ENCODE measurements at regions not wholly inside any gene's neighbourhood (a gene's known extent, or its start where the extent isn't known, plus 50 kb on each side); places are given as distances from the start of the nearest gene placed in this dataset.

DNA sequence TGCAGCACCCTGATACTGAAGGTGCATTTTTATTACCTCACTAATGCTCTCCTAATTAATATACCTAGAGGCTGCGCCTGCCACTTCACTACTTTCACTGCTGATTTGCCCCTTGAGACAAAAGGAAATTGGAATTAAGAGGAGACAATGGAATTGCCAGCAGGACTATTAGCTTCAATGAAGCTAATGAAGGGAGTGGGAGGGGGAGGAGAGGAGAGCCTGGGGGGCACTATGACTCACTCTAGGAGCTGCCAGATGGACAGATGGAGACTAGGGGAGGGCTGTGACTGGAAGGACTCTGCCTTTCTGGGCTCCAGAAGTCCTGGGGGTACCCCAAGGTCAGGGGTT lies 102.8 kb upstream of the DRD2 start:
- no peak overlapping the region for H3K27ac ChIP-seq
- no peaks in the 10 kb centered on the region for H3K4me1 ChIP-seq (replicated peaks)
- H3K9me3 ChIP-seq: no peaks in the 10 kb centered on the region
- TF ChIP-seq POLR2A (IDR thresholded peaks at IDR 0.05): no peak
- no peaks in the 10 kb centered on the region for H3K27me3 ChIP-seq (replicated peaks; ENCODE audit: insufficient read depth)
- H3K36me3 ChIP-seq: no peaks in the 10 kb centered on the region
- DNase-seq (ENCODE audit: low spot score): no peak
- 41% methylated on average over 1 of the region's 1 CpG for WGBS
- intact Hi-C loops (cut with DNase I): no loop called here
- no peak overlapping the region for H3K4me3 ChIP-seq

DNA sequence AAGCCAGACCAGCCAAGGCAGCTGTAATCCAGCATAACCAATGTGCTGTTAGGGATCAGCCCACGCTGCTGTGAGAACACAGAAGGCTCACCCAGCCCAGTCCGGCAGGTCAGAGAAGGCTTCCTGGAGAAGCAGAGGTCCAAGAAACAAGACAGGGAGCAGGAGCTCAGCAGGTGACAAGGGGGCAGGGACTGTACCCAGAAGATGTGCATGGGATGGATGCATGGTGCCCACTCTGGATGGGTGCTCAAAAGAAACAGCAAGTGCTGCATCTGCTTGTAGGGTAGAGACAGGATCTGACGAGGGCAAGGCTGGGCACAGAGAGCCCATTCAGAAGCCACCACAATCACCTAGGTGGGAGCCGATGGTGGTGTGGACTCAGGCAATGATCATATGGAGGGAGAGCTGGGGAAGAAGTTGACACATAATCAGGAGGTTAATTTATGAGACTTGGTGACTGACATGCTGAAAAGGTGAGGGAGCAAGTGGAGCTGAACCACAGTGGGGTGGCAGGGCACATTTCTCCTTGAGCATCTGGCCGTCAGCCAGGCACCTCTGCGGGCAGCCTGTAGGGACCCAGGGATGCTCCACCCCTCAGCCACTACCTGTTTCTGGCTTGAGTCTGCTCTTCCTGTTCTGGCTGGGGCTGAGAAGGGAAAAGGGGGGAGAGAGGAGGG lies 102.3 kb upstream of the DRD2 start:
- no peak overlapping the region for H3K27ac ChIP-seq
- intact Hi-C loops (cut with DNase I): no loop called here
- TF ChIP-seq CTCF (IDR thresholded peaks at IDR 0.05) (no peak), POLR2A (IDR thresholded peaks at IDR 0.05) (no peak), POLR2AphosphoS5 (IDR thresholded peaks at IDR 0.05) (no peak)
- H3K4me1 ChIP-seq (replicated peaks): no peaks in the 10 kb centered on the region
- H3K4me3 ChIP-seq: no peak overlapping the region
- H3K9me3 ChIP-seq: no peaks in the 10 kb centered on the region
- DNase-seq (ENCODE audit: low spot score): no peak
- H3K27me3 ChIP-seq (replicated peaks; ENCODE audit: insufficient read depth): no peaks in the 10 kb centered on the region
- 57% methylated on average over 6 of the region's 6 CpGs for WGBS
- no peaks in the 10 kb centered on the region for H3K36me3 ChIP-seq

DNA sequence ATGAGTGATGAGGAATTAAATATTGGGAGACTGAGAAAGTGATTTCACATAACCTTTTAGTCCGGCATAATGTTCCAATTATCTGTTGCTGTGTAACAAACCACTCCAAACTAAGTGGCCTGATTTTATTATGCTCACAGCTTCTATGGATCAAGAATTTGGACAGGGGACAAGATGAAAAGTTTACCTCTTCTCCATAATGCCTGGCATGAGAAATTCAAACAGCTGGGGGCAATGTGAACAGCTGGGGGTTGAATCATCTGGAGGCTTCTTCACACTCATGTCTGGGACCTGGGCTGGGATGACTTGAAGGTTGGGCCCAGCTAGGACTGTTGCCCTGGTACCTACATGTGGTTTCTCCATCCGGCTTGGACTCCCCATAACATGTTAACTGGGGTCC lies 99.4 kb upstream of the DRD2 start:
- TF ChIP-seq CTCF (IDR thresholded peaks at IDR 0.05) (no peak), POLR2AphosphoS5 (IDR thresholded peaks at IDR 0.05) (no peak), POLR2A (IDR thresholded peaks at IDR 0.05) (no peak)
- no peak overlapping the region for H3K27ac ChIP-seq
- intact Hi-C loops (cut with DNase I): no loop called here
- DNase-seq (ENCODE audit: low spot score): no peak
- H3K36me3 ChIP-seq: no peaks in the 10 kb centered on the region
- no peaks in the 10 kb centered on the region for H3K9me3 ChIP-seq
- H3K4me1 ChIP-seq (replicated peaks): no peaks in the 10 kb centered on the region
- no peak overlapping the region for H3K4me3 ChIP-seq
- H3K27me3 ChIP-seq (replicated peaks; ENCODE audit: insufficient read depth): no peaks in the 10 kb centered on the region
- WGBS: 91% methylated on average over 2 of the region's 2 CpGs

- no peak for DNase-seq (ENCODE audit: low spot score)
- no peak overlapping the region for H3K27ac ChIP-seq
- no peaks in the 10 kb centered on the region for H3K9me3 ChIP-seq
- H3K4me3 ChIP-seq: no peak overlapping the region
- no peaks in the 10 kb centered on the region for H3K36me3 ChIP-seq
- H3K4me1 ChIP-seq (replicated peaks): no peaks in the 10 kb centered on the region
- TF ChIP-seq POLR2AphosphoS5 (IDR thresholded peaks at IDR 0.05) (no peak), POLR2A (IDR thresholded peaks at IDR 0.05) (no peak), CTCF (IDR thresholded peaks at IDR 0.05) (no peak)
- intact Hi-C loops (cut with DNase I): no loop called here
- WGBS: 92% methylated on average over 4 of the region's 4 CpGs
- no peaks in the 10 kb centered on the region for H3K27me3 ChIP-seq (replicated peaks; ENCODE audit: insufficient read depth)
Observed at GRCh38 chr11:113574171-113574570, 99.0 kb upstream of the DRD2 start.

DNA sequence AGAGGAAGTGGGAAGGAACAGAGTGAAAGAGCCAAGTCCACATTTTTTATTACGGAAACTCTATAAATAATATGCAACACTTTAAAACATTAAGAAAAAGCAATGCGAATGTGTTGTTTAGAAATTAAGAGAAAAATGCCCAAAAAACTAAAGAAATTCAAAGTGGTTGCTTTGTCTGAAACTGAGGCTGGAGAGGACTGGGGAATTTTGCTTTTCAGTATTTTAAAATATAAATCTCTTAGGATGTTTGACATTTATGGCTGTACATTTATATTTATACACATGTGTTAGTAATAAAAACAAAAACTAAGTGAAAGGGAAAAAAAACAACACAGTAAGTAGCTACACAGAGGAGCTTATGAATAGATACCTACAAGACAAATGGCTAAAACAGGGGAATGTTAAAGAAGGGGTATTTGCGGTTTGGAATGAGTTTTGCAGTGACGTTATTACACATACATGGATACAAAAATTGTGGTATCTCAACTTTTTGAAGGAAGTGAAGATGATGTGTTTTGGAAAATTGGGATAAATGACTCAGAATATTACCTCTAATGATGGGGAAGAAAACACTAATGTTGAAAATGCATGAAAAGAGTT lies 97.0 kb upstream of the DRD2 start:
- H3K9me3 ChIP-seq: no peaks in the 10 kb centered on the region
- no peaks in the 10 kb centered on the region for H3K4me1 ChIP-seq (replicated peaks)
- no peaks in the 10 kb centered on the region for H3K36me3 ChIP-seq
- 67% methylated on average over 4 of the region's 4 CpGs for WGBS
- H3K27ac ChIP-seq: no peak overlapping the region
- no peak overlapping the region for H3K4me3 ChIP-seq
- no peak for TF ChIP-seq POLR2AphosphoS5 (IDR thresholded peaks at IDR 0.05)
- no peak for TF ChIP-seq POLR2A (IDR thresholded peaks at IDR 0.05)
- TF ChIP-seq CTCF (IDR thresholded peaks at IDR 0.05): no peak
- no peaks in the 10 kb centered on the region for H3K27me3 ChIP-seq (replicated peaks; ENCODE audit: insufficient read depth)
- intact Hi-C loops (cut with DNase I): no loop called here
- no peak for DNase-seq (ENCODE audit: low spot score)
